GM12892 (cell line): ENCODE measurements at regions not wholly inside any gene's neighbourhood (a gene's known extent, or its start where the extent isn't known, plus 50 kb on each side); places are given as distances from the start of the nearest gene placed in this dataset.

Source experiments
- POLR2A ChIP-seq: IDR thresholded peaks from 2 replicates; pipeline ENCODE4 v1.6.1; 2011; ENCODE audit warnings: low read depth, low read length, control low read depth
- POLR2AphosphoS5 ChIP-seq: IDR thresholded peaks from 2 replicates; pipeline ENCODE4 v1.6.1; 2011; ENCODE audit warnings: low read depth, low read length, control low read depth
- TAF1 ChIP-seq: IDR thresholded peaks from 2 replicates; pipeline ENCODE4 v1.6.1; 2011; ENCODE audit warnings: low read depth, mild to moderate bottlenecking, control low read depth, low read length, borderline replicate concordance

DNA sequence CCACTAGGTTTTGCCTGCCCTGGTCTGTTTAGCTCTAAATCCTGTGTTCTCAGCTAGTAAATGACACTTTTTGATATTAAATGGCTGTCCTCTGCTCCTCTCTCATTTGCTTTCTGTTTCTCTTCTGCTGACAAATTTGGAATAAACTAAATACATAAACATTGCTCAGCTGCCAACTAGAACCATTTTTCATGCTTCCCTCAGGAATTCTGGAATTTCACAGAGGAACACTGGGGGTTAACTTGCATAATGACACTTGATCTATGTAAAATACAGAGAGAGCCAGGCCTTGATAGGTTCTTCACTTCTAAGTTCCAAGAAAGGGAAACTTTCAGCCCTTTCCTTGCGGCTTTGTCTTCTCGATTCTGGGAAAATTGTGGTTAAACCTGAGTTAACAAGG is 450.6 kb upstream of the ST6GAL2 start:
- TF ChIP-seq TAF1 (no peak), POLR2AphosphoS5 (no peak), POLR2A (no peak)
